Smooth muscle cell (in vitro differentiated cells): ENCODE measurements at regions not wholly inside any gene's neighbourhood (a gene's known extent, or its start where the extent isn't known, plus 50 kb on each side); places are given as distances from the start of the nearest gene placed in this dataset.

Experiments used
- DNase-seq: peaks from one replicate; lab custom pipeline; 2025; ENCODE audit not compliant: unreplicated experiment; lab: John Stamatoyannopoulos, UW
- H2AFZ ChIP-seq: fragments of 200-600 bp; sonication (generic); 2 replicates; pipeline ENCODE4 v1.6.0; 2016; ENCODE audit warnings: antibody characterized with exemption, low read depth, mild to moderate bottlenecking
- H3F3A ChIP-seq: fragments of 200-600 bp; sonication (generic); 2 replicates; pipeline ENCODE4 v1.6.0; 2017; ENCODE audit warnings: antibody characterized with exemption, low read depth
- H3K27ac ChIP-seq: fragments of 200-600 bp; sonication (generic); 2 replicates; pipeline ENCODE4 v1.5.1; 2016; ENCODE audit warnings: low read depth, mild to moderate bottlenecking
- H3K27me3 ChIP-seq: fragments of 200-600 bp; sonication (generic); 2 replicates; pipeline ENCODE4 v1.6.1; 2016; ENCODE audit warnings: low read depth, mild to moderate bottlenecking
- H3K36me3 ChIP-seq: fragments of 200-600 bp; sonication (generic); 2 replicates; pipeline ENCODE4 v1.5.1; 2016; ENCODE audit warnings: low read depth
- H3K4me1 ChIP-seq: fragments of 200-600 bp; sonication (generic); 2 replicates; pipeline ENCODE4 v1.5.1; 2016; ENCODE audit warnings: low read depth
- H3K4me2 ChIP-seq: fragments of 200-600 bp; sonication (generic); 2 replicates; pipeline ENCODE4 v1.6.0; 2016; ENCODE audit warnings: mild to moderate bottlenecking
- H3K4me3 ChIP-seq: fragments of 200-600 bp; sonication (generic); 2 replicates; pipeline ENCODE4 v1.5.1; 2016; ENCODE audit warnings: mild to moderate bottlenecking
- H3K79me2 ChIP-seq: fragments of 200-600 bp; sonication (generic); 2 replicates; pipeline ENCODE4 v1.6.0; 2016; ENCODE audit warnings: low read depth, mild to moderate bottlenecking
- H3K9ac ChIP-seq: fragments of 200-600 bp; sonication (generic); 2 replicates; pipeline ENCODE4 v1.6.0; 2016; ENCODE audit warnings: low read depth
- H3K9me3 ChIP-seq: fragments of 200-600 bp; sonication (generic); replicated peaks from 2 replicates; pipeline ENCODE4 v1.5.1; 2016; ENCODE audit warnings: low read depth
- H4K20me1 ChIP-seq: fragments of 200-600 bp; sonication (generic); 2 replicates; pipeline ENCODE4 v1.6.0; 2016; ENCODE audit warnings: low read depth
- CTCF ChIP-seq: fragments of 200-600 bp; sonication (generic); IDR thresholded peaks from 2 replicates; pipeline ENCODE4 v1.5.1; 2017; ENCODE audit warnings: borderline replicate concordance, mild to moderate bottlenecking, antibody characterized with exemption; ENCODE audit not compliant: insufficient read depth, poor library complexity, severe bottlenecking
- WGBS: methylation state at CpG from one replicate; pipeline ENCODE4 v1.1.7; 2016; ENCODE audit warnings: low lambda C conversion rate; 5-methylcytosine and 5-hydroxymethylcytosine counted together

- H3K27ac ChIP-seq, result no peak overlapping the region
- H3K79me2 ChIP-seq, result no peaks in the 10 kb centered on the region
- no peak overlapping the region for H2AFZ ChIP-seq
- H3K4me2 ChIP-seq, result no peak overlapping the region
- H3K36me3 ChIP-seq, result no peaks in the 10 kb centered on the region
- H3F3A ChIP-seq, result no peaks in the 10 kb centered on the region
- H3K4me3 ChIP-seq, result no peak overlapping the region
- no peaks in the 10 kb centered on the region for H3K27me3 ChIP-seq
- peaks cover 12% of the 10 kb centered on the region for H3K4me1 ChIP-seq
- no peaks in the 10 kb centered on the region for H4K20me1 ChIP-seq
- no peak overlapping the region for H3K9ac ChIP-seq
- no peaks in the 10 kb centered on the region for H3K9me3 ChIP-seq
- TF ChIP-seq CTCF, result no peak
- no peak for DNase-seq
These were observed 153.3 kb upstream of the PLEKHG7 start for GRCh38 chr12:92549516-92549915.

- Histone ChIP-seq H3F3A (no peaks in the 10 kb centered on the region), H3K4me1 (no peaks in the 10 kb centered on the region), H2AFZ (no peak overlapping the region), H3K4me2 (no peak overlapping the region), H4K20me1 (no peaks in the 10 kb centered on the region), H3K9me3 (no peaks in the 10 kb centered on the region), H3K79me2 (no peaks in the 10 kb centered on the region), H3K36me3 (no peaks in the 10 kb centered on the region), H3K27me3 (no peaks in the 10 kb centered on the region), H3K4me3 (no peak overlapping the region), H3K9ac (no peak overlapping the region), H3K27ac (no peak overlapping the region)
- no peak for TF ChIP-seq CTCF
- 67% methylated on average over 2 of the region's 2 CpGs for WGBS
- no peak for DNase-seq
These were observed 154.9 kb upstream of the PLEKHG7 start for GRCh38 chr12:92547906-92548305.

GRCh38 chr12:92547420-92547819 lies 155.4 kb upstream of the PLEKHG7 start:
- no peak for DNase-seq
- Histone ChIP-seq H3F3A (no peaks in the 10 kb centered on the region), H3K9me3 (no peaks in the 10 kb centered on the region), H3K79me2 (no peaks in the 10 kb centered on the region), H3K27me3 (no peaks in the 10 kb centered on the region), H3K9ac (no peak overlapping the region), H2AFZ (no peak overlapping the region), H3K4me2 (no peak overlapping the region), H3K4me3 (no peak overlapping the region), H3K27ac (no peak overlapping the region), H4K20me1 (no peaks in the 10 kb centered on the region), H3K4me1 (no peaks in the 10 kb centered on the region), H3K36me3 (no peaks in the 10 kb centered on the region)
- no peak for TF ChIP-seq CTCF
- 62% methylated on average over 3 of the region's 3 CpGs for WGBS

- no peak for TF ChIP-seq CTCF
- 93% methylated on average over 2 of the region's 2 CpGs for WGBS
These were observed 156.0 kb upstream of the PLEKHG7 start for GRCh38 chr12:92546635-92547348.

More at GRCh38 chr12:92546635-92547348, 156.0 kb upstream of the PLEKHG7 start:
- Histone ChIP-seq H3K27ac (no peak overlapping the region), H2AFZ (no peak overlapping the region), H3K4me3 (no peak overlapping the region), H3K36me3 (no peaks in the 10 kb centered on the region), H3K4me2 (no peak overlapping the region), H3K79me2 (no peaks in the 10 kb centered on the region), H3F3A (no peaks in the 10 kb centered on the region), H4K20me1 (no peaks in the 10 kb centered on the region), H3K27me3 (no peaks in the 10 kb centered on the region), H3K4me1 (no peaks in the 10 kb centered on the region), H3K9me3 (no peaks in the 10 kb centered on the region), H3K9ac (no peak overlapping the region)
- DNase-seq, result no peak
